Parathyroid adenoma (tissue), 2 donors: ENCODE measurements at regions not wholly inside any gene's neighbourhood (a gene's known extent, or its start where the extent isn't known, plus 50 kb on each side); places are given as distances from the start of the nearest gene placed in this dataset.

Experiments used
- H2AFZ ChIP-seq: fragments of 300-600 bp; sonication (generic); one replicate; pipeline ENCODE4 v1.7.0; 2017; ENCODE audit warnings: antibody characterized with exemption, mild to moderate bottlenecking
- H3K27ac ChIP-seq: fragments of 300-600 bp; sonication (generic); one replicate; pipeline ENCODE4 v1.7.0; 2017
- H3K27me3 ChIP-seq: fragments of 300-600 bp; sonication (generic); one replicate; pipeline ENCODE4 v1.7.0; 2017; ENCODE audit warnings: low read length; ENCODE audit not compliant: control insufficient read depth, insufficient read depth
- H3K36me3 ChIP-seq: fragments of 300-600 bp; sonication (generic); one replicate; pipeline ENCODE4 v1.7.0; 2017; ENCODE audit warnings: low read length; ENCODE audit not compliant: control insufficient read depth, insufficient read depth
- H3K4me1 ChIP-seq: fragments of 300-600 bp; sonication (generic); one replicate; pipeline ENCODE4 v1.7.0; 2017; ENCODE audit warnings: control low read depth
- H3K4me2 ChIP-seq: fragments of 300-600 bp; sonication (generic); one replicate; pipeline ENCODE4 v1.7.0; 2017; ENCODE audit warnings: low read length
- H3K4me3 ChIP-seq: fragments of 300-600 bp; sonication (generic); one replicate; pipeline ENCODE4 v1.7.0; 2017; ENCODE audit warnings: low read depth, low read length
- H3K79me2 ChIP-seq: fragments of 300-600 bp; sonication (generic); one replicate; pipeline ENCODE4 v1.7.0; 2017; ENCODE audit warnings: control low read depth
- H3K9ac ChIP-seq: fragments of 300-600 bp; sonication (generic); one replicate; pipeline ENCODE4 v1.7.0; 2017; ENCODE audit warnings: mild to moderate bottlenecking
- H3K9me3 ChIP-seq: fragments of 300-600 bp; sonication (generic); one replicate; pipeline ENCODE4 v1.7.0; 2017; ENCODE audit warnings: low read length; ENCODE audit not compliant: control insufficient read depth
- TF ChIP-seq, protein P1 (sequence below): fragments of 300-600 bp; sonication (generic); IDR thresholded peaks from one replicate; pipeline ENCODE4 v1.7.0; 2017; ENCODE audit warnings: antibody characterized with exemption, mild to moderate bottlenecking
- donor health status: primary hyperparathyroidism.

DNA sequence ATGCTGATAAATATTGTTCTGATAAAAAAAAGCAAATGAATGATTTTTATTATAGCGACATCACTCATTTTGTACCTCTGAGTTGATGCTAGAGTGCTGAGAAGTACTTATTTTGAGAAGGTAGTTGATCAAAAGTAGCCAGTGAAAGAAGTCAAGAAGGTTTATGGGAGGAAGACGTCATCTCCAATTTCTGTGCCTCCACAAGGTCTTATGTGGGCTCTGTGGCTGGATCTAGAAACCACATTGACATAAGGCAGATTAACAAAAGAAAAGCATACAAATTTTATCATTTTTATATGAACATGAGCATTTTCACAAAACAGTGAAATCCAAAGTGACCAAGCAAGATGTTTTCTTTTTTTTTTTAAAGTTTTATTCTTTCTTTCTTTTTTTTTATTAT is 289.5 kb upstream of the FAR2 start:
- TF ChIP-seq, protein P1, sequence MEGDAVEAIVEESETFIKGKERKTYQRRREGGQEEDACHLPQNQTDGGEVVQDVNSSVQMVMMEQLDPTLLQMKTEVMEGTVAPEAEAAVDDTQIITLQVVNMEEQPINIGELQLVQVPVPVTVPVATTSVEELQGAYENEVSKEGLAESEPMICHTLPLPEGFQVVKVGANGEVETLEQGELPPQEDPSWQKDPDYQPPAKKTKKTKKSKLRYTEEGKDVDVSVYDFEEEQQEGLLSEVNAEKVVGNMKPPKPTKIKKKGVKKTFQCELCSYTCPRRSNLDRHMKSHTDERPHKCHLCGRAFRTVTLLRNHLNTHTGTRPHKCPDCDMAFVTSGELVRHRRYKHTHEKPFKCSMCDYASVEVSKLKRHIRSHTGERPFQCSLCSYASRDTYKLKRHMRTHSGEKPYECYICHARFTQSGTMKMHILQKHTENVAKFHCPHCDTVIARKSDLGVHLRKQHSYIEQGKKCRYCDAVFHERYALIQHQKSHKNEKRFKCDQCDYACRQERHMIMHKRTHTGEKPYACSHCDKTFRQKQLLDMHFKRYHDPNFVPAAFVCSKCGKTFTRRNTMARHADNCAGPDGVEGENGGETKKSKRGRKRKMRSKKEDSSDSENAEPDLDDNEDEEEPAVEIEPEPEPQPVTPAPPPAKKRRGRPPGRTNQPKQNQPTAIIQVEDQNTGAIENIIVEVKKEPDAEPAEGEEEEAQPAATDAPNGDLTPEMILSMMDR = no peak
- Histone ChIP-seq H3K4me2 (no peak overlapping the region), H3K36me3 (no peaks in the 10 kb centered on the region), H3K79me2 (no peaks in the 10 kb centered on the region), H2AFZ (no peak overlapping the region), H3K27ac (no peak overlapping the region), H3K27me3 (no peaks in the 10 kb centered on the region), H3K4me3 (no peak overlapping the region), H3K4me1 (no peaks in the 10 kb centered on the region), H3K9ac (no peak overlapping the region), H3K9me3 (no peaks in the 10 kb centered on the region)

DNA sequence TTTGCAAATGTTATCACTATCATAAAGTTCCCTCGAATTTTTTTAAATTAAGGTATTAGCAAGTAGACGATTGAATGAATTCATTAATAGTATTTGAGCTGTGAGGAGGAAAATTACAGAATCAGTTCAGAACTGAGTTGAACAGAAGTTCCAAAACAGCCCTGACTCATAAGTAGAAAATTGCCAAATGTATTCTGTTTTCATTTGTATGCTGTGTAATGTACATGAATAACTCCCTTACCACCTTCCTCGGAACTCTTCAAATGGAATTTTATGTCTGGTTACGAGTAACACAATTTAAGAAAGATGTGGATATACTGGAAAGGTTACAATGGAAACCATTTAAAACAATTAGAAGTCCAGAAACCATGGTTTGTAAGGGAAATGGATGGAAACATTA is 283.3 kb upstream of the FAR2 start:
- H2AFZ ChIP-seq = no peak overlapping the region
- TF ChIP-seq, protein P1 = no peak
- no peak overlapping the region for H3K9ac ChIP-seq
- no peaks in the 10 kb centered on the region for H3K4me1 ChIP-seq
- no peak overlapping the region for H3K27ac ChIP-seq
- no peaks in the 10 kb centered on the region for H3K79me2 ChIP-seq
- H3K4me3 ChIP-seq = no peak overlapping the region
- no peaks in the 10 kb centered on the region for H3K36me3 ChIP-seq
- H3K4me2 ChIP-seq = no peak overlapping the region
- no peaks in the 10 kb centered on the region for H3K9me3 ChIP-seq
- H3K27me3 ChIP-seq = no peaks in the 10 kb centered on the region

DNA sequence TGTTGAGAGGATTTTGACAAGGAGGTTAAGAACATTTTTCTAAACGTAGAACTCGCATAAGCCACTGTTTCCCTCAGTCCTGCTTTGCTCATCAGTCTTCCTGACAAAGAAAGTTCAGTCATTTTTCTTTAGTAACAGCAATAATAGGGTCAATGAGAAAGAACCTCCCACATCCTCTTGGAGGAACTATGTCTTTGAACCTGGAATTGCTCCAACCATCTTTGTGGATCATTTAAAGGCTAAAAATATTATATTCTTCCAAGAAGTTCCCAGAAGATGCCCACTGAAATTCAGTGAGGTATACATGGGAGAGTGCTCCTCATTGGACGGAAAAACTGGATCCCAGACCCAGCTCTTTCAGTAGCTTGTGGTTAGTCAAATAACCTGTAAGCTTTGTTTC is 282.8 kb upstream of the FAR2 start:
- Histone ChIP-seq H3K4me1 (no peaks in the 10 kb centered on the region), H3K9ac (no peak overlapping the region), H3K27me3 (no peaks in the 10 kb centered on the region), H3K27ac (no peak overlapping the region), H2AFZ (no peak overlapping the region), H3K4me2 (no peak overlapping the region), H3K79me2 (no peaks in the 10 kb centered on the region), H3K4me3 (no peak overlapping the region), H3K9me3 (no peaks in the 10 kb centered on the region), H3K36me3 (no peaks in the 10 kb centered on the region)
- TF ChIP-seq, protein P1 = no peak

- no peak overlapping the region for H3K4me2 ChIP-seq
- H2AFZ ChIP-seq = no peak overlapping the region
- no peaks in the 10 kb centered on the region for H3K36me3 ChIP-seq
- no peaks in the 10 kb centered on the region for H3K4me1 ChIP-seq
- no peaks in the 10 kb centered on the region for H3K9me3 ChIP-seq
- no peak overlapping the region for H3K4me3 ChIP-seq
- H3K79me2 ChIP-seq = no peaks in the 10 kb centered on the region
- no peak overlapping the region for H3K27ac ChIP-seq
- H3K9ac ChIP-seq = no peak overlapping the region
- H3K27me3 ChIP-seq = no peaks in the 10 kb centered on the region
- TF ChIP-seq, protein P1 = no peak
Measured at GRCh38 chr12:28866715-28867503, 282.2 kb upstream of the FAR2 start.

DNA sequence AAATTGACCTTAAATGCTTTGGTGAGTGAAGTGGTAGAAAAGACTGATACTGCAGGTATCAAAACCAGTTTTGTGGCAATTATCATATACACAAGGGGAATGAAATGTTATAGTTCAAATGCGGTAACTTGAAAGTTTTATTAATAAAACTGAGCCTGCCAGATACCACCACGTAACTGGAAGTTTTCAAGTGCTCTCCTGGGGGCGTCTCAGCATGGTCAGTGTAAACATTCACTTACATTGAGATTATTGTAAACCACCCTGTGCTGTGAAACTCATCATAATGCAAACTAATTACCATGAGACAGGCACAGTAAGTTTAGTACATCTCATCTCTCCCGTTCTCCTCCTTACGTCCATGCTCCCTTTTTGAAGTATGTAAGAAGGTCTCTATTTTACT is 280.7 kb upstream of the FAR2 start:
- Histone ChIP-seq H3K4me3 (no peak overlapping the region), H3K36me3 (no peaks in the 10 kb centered on the region), H3K27me3 (no peaks in the 10 kb centered on the region), H3K4me1 (no peaks in the 10 kb centered on the region), H3K27ac (no peak overlapping the region), H2AFZ (no peak overlapping the region), H3K79me2 (no peaks in the 10 kb centered on the region), H3K9ac (no peak overlapping the region), H3K4me2 (no peak overlapping the region), H3K9me3 (no peaks in the 10 kb centered on the region)
- TF ChIP-seq, protein P1 = no peak
